Naive thymus-derived CD4-positive, alpha-beta T cell (primary cell): ENCODE measurements at regions not wholly inside any gene's neighbourhood (a gene's known extent, or its start where the extent isn't known, plus 50 kb on each side); places are given as distances from the start of the nearest gene placed in this dataset.

Experiments used
- ATAC-seq: fragments of 150-1000 bp; cut with Tn5 transposase; 2 replicates; pipeline ENCODE4 v1.10.0; 2021; ENCODE audit warnings: mild to moderate bottlenecking, moderate library complexity
- CTCF ChIA-PET: fragments of 350-600 bp; sonication (Branson Sonifier 250); formaldehyde crosslinking; loops from one replicate; lab custom pipeline; 2021; ENCODE audit warnings: antibody characterized with exemption; lab: Charles Lee
- POLR2A ChIA-PET: fragments of 350-600 bp; sonication (Branson Sonifier 250); formaldehyde crosslinking; loops from one replicate; lab custom pipeline; 2021; ENCODE audit warnings: antibody characterized with exemption, inconsistent platforms; lab: Charles Lee
- DNase-seq, 9 donors: peaks; one replicate each; pipeline versions ENCODE4 v3.0.0 to v3.0.0-alpha.2; 2020 to 2022; ENCODE audit warnings: mixed read lengths in 1 of 9
- H3K27ac ChIP-seq: one replicate; pipeline ENCODE4 v1.7.0; 2013; ENCODE audit warnings: mild to moderate bottlenecking, low read depth, low read length, moderate library complexity
- H3K27me3 ChIP-seq, 2 donors: one replicate each; pipeline ENCODE4 v1.7.0; 2013; ENCODE audit warnings: low read length in 2 of 2, mild to moderate bottlenecking in 2 of 2, moderate library complexity in 2 of 2; ENCODE audit not compliant: control insufficient read depth in 2 of 2, insufficient read depth in 2 of 2
- H3K36me3 ChIP-seq, 3 experiments: 1 replicate in 2 of 3; 2 replicates in 1 of 3; pipeline ENCODE4 v1.7.0; 2013; ENCODE audit warnings: low read length in 3 of 3, mild to moderate bottlenecking in 3 of 3, moderate library complexity in 1 of 3; ENCODE audit not compliant: insufficient read depth in 3 of 3, control insufficient read depth in 2 of 3
- H3K4me1 ChIP-seq, 2 donors: one replicate each; pipeline ENCODE4 v1.7.0; 2013; ENCODE audit warnings: low read length in 2 of 2, mild to moderate bottlenecking in 2 of 2, moderate library complexity in 1 of 2; ENCODE audit not compliant: control insufficient read depth in 2 of 2, insufficient read depth in 2 of 2
- H3K4me3 ChIP-seq: 2 replicates; pipeline ENCODE4 v1.7.0; 2013; ENCODE audit warnings: mild to moderate bottlenecking, low read length
- H3K9me3 ChIP-seq, 3 experiments: 1 replicate in 2 of 3; 2 replicates in 1 of 3; pipeline ENCODE4 v1.7.0; 2013; ENCODE audit warnings: low read length in 3 of 3; ENCODE audit not compliant: control insufficient read depth in 2 of 3
- H3K27ac Mint-ChIP-seq, 9 donors: one replicate each; pipeline ENCODE4 v1.8.0; 2020 to 2022; ENCODE audit warnings: mixed read lengths in 9 of 9, mild to moderate bottlenecking in 8 of 9, moderate library complexity in 5 of 9, inconsistent platforms in 2 of 9
- H3K27me3 Mint-ChIP-seq, 5 donors: one replicate each; pipeline ENCODE4 v1.8.0; 2021 to 2022; ENCODE audit warnings: mixed read lengths in 5 of 5, mild to moderate bottlenecking in 1 of 5
- H3K36me3 Mint-ChIP-seq, 5 donors: one replicate each; pipeline ENCODE4 v1.8.0; 2020 to 2022; ENCODE audit warnings: mixed read lengths in 5 of 5, mild to moderate bottlenecking in 3 of 5, inconsistent platforms in 1 of 5
- H3K4me1 Mint-ChIP-seq, 7 donors: one replicate each; pipeline ENCODE4 v1.8.0; 2020 to 2022; ENCODE audit warnings: mixed read lengths in 7 of 7, mild to moderate bottlenecking in 3 of 7, inconsistent platforms in 1 of 7
- H3K4me3 Mint-ChIP-seq, 10 donors: one replicate each; pipeline ENCODE4 v1.8.0; 2020 to 2022; ENCODE audit warnings: mild to moderate bottlenecking in 10 of 10, mixed read lengths in 10 of 10, moderate library complexity in 6 of 10, inconsistent platforms in 2 of 10
- H3K9me3 Mint-ChIP-seq, 11 donors: one replicate each; pipeline ENCODE4 v1.8.0; 2020 to 2022; ENCODE audit warnings: mixed read lengths in 11 of 11, mild to moderate bottlenecking in 4 of 11, inconsistent platforms in 1 of 11, moderate library complexity in 1 of 11
- intact Hi-C, 2 donors: fragments of 100-400 bp; cut with micrococcal nuclease; formaldehyde crosslinking; loops; one replicate each; pipeline ENCODE4 v1.15.1; 2023

DNA sequence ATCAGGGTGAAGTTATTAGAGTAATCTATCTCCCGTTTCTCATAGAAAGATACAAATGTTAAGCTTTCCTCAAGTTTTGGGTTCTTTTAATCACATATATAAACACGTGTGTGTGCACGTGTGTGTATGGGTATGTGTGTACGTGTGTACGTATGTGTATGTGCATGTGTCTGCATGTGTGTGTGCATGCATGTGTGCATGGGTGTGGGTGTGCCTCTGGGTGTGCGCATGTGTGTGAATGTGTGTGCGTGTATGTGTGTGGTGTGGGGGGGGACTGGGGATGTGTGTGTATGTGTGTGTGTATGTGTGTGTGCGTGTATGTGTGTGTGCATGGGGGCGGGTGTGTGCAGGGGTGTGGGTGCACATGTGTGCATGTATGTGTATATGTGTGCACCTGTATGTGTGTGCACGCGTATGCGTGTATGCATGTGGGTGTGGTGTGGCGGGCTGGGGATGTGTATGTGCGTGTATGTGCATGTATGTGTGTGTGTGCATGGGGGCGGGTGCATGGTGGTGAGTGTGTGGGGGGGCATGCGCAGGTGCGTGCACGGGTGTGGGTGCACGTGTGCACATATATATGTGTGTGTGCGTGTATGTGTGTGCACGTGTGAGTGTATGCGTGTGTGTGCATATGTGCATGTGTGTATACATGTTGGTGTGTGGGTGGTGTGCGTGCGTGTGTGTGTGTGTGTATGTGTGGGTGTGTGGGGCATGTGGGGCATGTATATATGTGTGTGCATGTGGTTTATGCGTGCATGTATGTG is 304.0 kb downstream of the MBD2 start:
- H3K36me3 ChIP-seq, result no peaks in the 10 kb centered on the region
- no peak overlapping the region for H3K27ac Mint-ChIP-seq
- H3K4me1 ChIP-seq, result no peaks in the 10 kb centered on the region
- H3K36me3 Mint-ChIP-seq, result no peaks in the 10 kb centered on the region
- H3K9me3 Mint-ChIP-seq, result peaks cover 0 to 8% (median 6%) of the 10 kb centered on the region in 11 donors
- CTCF ChIA-PET, result no interaction called here
- no peak for DNase-seq
- no peak overlapping the region for H3K4me3 Mint-ChIP-seq
- no peak overlapping the region for H3K4me3 ChIP-seq
- H3K9me3 ChIP-seq, result no peaks in the 10 kb centered on the region
- H3K27me3 ChIP-seq, result no peaks in the 10 kb centered on the region
- peaks cover 0 to 12% (median 0%) of the 10 kb centered on the region in 5 donors for H3K27me3 Mint-ChIP-seq
- no peak overlapping the region for H3K27ac ChIP-seq
- no peak for ATAC-seq
- H3K4me1 Mint-ChIP-seq, result no peaks in the 10 kb centered on the region
- POLR2A ChIA-PET, result no interaction called here
- intact Hi-C loops, result loop anchor here in 1 of 2 donors (10.0 kb wide), 1 partner anchor 56 kb away; no protein-coding TSS in a partner anchor

DNA sequence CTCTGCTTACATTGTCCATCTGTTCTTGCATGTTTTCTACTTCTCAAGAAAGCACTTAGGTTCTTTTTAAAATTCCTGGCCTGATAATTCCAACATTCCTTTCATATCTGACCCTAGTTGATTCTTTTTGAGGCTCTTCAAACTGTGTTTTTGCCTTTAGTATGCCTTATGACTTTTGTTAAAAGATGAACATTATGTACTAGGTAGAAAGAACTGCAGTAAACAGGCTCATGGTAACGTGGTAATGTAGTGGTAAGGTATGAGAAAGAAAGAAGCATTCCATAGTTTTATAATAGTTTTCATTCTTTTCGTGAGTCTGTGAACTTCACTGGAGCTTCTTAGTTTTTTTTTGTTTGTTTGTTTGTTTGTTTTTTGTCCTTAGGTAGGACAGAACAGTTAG is 306.4 kb downstream of the MBD2 start:
- Mint-ChIP-seq H3K4me1 (no peaks in the 10 kb centered on the region), H3K27me3 (peaks cover 0 to 12% (median 0%) of the 10 kb centered on the region in 5 donors), H3K36me3 (no peaks in the 10 kb centered on the region), H3K9me3 (peaks cover 0 to 8% (median 6%) of the 10 kb centered on the region in 11 donors), H3K4me3 (no peak overlapping the region), H3K27ac (no peak overlapping the region)
- ATAC-seq (no peak), DNase-seq (no peak)
- Histone ChIP-seq H3K27ac (no peak overlapping the region), H3K27me3 (no peaks in the 10 kb centered on the region), H3K4me1 (no peaks in the 10 kb centered on the region), H3K36me3 (no peaks in the 10 kb centered on the region), H3K4me3 (no peak overlapping the region), H3K9me3 (no peaks in the 10 kb centered on the region)
- CTCF ChIA-PET, result no interaction called here
- intact Hi-C loops, result no loop called here
- POLR2A ChIA-PET, result no interaction called here

DNA sequence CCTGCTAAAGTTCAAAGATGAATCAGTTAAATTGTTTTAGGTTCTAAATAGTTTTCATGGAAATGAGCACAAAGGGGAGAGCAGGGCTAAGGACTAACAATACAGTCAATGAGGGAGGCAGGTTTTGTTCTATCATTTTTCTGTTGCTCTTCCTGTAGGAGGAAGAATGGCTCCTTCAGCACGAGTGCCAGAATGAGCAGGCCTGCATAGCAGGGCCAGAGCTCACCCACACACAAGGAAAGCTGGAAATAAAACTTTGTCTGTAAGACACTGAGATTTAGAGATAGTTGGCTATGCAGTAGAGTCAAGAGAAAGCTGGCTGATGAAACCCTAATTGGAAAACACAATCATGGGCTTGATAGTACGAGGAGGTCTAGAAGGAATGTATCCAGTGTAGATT is 313.3 kb downstream of the MBD2 start:
- Mint-ChIP-seq H3K4me3 (no peak overlapping the region), H3K36me3 (peaks cover 0 to under 1% (median 0%) of the 10 kb centered on the region in 5 donors), H3K27me3 (peaks cover 0 to 4% (median 0%) of the 10 kb centered on the region in 5 donors), H3K4me1 (no peaks in the 10 kb centered on the region), H3K27ac (no peak overlapping the region), H3K9me3 (peaks cover 0 to 6% (median 2%) of the 10 kb centered on the region in 11 donors)
- ATAC-seq (no peak), DNase-seq (no peak)
- POLR2A ChIA-PET, result no interaction called here
- CTCF ChIA-PET, result no interaction called here
- H3K9me3 ChIP-seq, result no peaks in the 10 kb centered on the region
- no peaks in the 10 kb centered on the region for H3K36me3 ChIP-seq
- H3K4me1 ChIP-seq, result no peaks in the 10 kb centered on the region
- intact Hi-C loops, result no loop called here
- H3K4me3 ChIP-seq, result no peak overlapping the region
- H3K27ac ChIP-seq, result no peak overlapping the region
- no peaks in the 10 kb centered on the region for H3K27me3 ChIP-seq

DNA sequence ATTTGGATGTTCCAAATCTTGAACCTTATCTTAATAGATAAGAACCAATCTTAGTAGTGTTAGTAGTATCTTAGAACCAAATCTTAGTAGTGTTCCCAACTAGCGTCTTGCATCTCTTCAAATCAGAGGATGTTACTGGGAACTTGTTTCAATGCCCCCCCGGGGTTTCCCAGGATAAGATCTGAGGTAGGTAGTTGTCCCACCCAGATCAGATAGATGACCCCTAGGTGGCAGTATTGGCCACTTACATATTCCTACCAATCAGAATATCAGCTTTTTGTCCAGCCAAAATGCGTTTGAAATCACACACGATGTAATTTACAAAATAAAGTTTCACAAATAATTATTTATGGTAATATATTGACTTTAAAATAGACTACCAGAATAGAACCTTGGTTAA is 314.8 kb downstream of the MBD2 start:
- ATAC-seq (no peak), DNase-seq (no peak)
- Histone ChIP-seq H3K27ac (no peak overlapping the region), H3K9me3 (no peaks in the 10 kb centered on the region), H3K27me3 (no peaks in the 10 kb centered on the region), H3K4me1 (no peaks in the 10 kb centered on the region), H3K36me3 (no peaks in the 10 kb centered on the region), H3K4me3 (no peak overlapping the region)
- POLR2A ChIA-PET, result no interaction called here
- Mint-ChIP-seq H3K4me3 (no peak overlapping the region), H3K27ac (no peak overlapping the region), H3K9me3 (peaks cover 0 to 9% (median 1%) of the 10 kb centered on the region in 11 donors), H3K36me3 (peaks cover 0 to 3% (median 0%) of the 10 kb centered on the region in 5 donors), H3K27me3 (peaks cover 0 to 11% (median 5%) of the 10 kb centered on the region in 5 donors), H3K4me1 (no peaks in the 10 kb centered on the region)
- CTCF ChIA-PET, result no interaction called here
- intact Hi-C loops, result loop anchor here in 1 of 2 donors (1.0 to 10.0 kb wide), 3 partner anchors 210 to 355 kb away; partner anchors contain the start of gene POLI

DNA sequence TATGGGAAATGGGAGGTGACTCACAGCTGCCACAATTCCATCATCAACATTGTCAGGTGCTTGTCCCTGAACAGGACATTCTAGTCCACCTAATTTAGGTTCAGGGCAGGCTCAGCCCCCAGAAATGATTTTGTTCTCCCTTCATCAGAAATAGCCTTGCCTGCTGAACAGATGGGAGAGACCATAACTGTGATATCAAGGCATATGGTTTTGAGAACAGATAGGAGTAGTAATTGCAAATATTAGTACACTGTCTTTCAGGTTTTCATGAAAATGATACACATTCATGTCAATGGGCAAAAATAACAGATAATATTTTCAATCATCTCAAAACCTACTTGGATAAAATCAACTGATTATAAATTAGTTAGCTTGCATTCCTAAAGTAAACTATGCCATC is 316.5 kb downstream of the MBD2 start:
- no peak overlapping the region for H3K27ac Mint-ChIP-seq
- no peak for DNase-seq
- peaks cover 0 to 11% (median 5%) of the 10 kb centered on the region in 5 donors for H3K27me3 Mint-ChIP-seq
- no peak overlapping the region for H3K4me3 Mint-ChIP-seq
- H3K9me3 ChIP-seq, result no peaks in the 10 kb centered on the region
- intact Hi-C loops, result loop anchor here in 1 of 2 donors (10.0 kb wide), 2 partner anchors 343 to 357 kb away; partner anchors contain the start of gene POLI
- no peak overlapping the region for H3K4me3 ChIP-seq
- no peaks in the 10 kb centered on the region for H3K4me1 ChIP-seq
- no peak for ATAC-seq
- H3K36me3 Mint-ChIP-seq, result peaks cover 0 to 3% (median 0%) of the 10 kb centered on the region in 5 donors
- H3K9me3 Mint-ChIP-seq, result peaks cover 0 to 9% (median 1%) of the 10 kb centered on the region in 11 donors
- ChIA-PET CTCF (interaction anchor here (0.6 kb wide), 1 partner anchor 207 kb away, joined by 3 read pairs; no protein-coding TSS in a partner anchor), POLR2A (no interaction called here)
- no peaks in the 10 kb centered on the region for H3K4me1 Mint-ChIP-seq
- no peaks in the 10 kb centered on the region for H3K36me3 ChIP-seq
- no peak overlapping the region for H3K27ac ChIP-seq
- H3K27me3 ChIP-seq, result no peaks in the 10 kb centered on the region

DNA sequence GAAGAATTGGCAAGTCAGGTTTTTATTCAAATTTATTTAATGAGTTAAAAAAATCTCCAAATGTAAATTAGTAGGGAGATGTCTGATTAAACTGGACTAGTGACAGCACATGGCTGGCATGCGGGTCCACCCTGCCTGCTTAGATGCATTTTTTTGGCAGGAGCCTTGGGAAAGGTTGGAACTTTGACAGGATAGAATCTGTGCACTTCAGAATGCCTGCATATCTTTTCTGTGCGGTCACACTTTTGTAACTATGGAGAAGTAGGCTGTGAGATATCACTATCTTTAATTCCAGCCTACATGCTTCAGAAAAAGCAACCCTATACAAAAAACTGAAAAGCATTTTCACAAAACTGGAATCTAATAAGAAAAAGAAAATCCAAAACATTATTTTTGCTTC is 317.8 kb downstream of the MBD2 start:
- Mint-ChIP-seq H3K4me3 (no peak overlapping the region), H3K27me3 (peaks cover 0 to 22% (median 5%) of the 10 kb centered on the region in 5 donors), H3K36me3 (peaks cover 0 to 3% (median 0%) of the 10 kb centered on the region in 5 donors), H3K9me3 (peaks cover 0 to 9% (median 0%) of the 10 kb centered on the region in 11 donors), H3K27ac (no peak overlapping the region), H3K4me1 (no peaks in the 10 kb centered on the region)
- ATAC-seq (no peak), DNase-seq (no peak)
- H3K4me3 ChIP-seq, result no peak overlapping the region
- no peaks in the 10 kb centered on the region for H3K36me3 ChIP-seq
- H3K4me1 ChIP-seq, result no peaks in the 10 kb centered on the region
- H3K27me3 ChIP-seq, result no peaks in the 10 kb centered on the region
- ChIA-PET POLR2A (no interaction called here), CTCF (no interaction called here)
- intact Hi-C loops, result loop anchor here in 1 of 2 donors (10.0 kb wide), 2 partner anchors 342 to 358 kb away; partner anchors contain the start of gene POLI
- no peak overlapping the region for H3K27ac ChIP-seq
- no peaks in the 10 kb centered on the region for H3K9me3 ChIP-seq
